NCI-H2081 (cell line): ENCODE measurements at regions not wholly inside any gene's neighbourhood (a gene's known extent, or its start where the extent isn't known, plus 50 kb on each side); places are given as distances from the start of the nearest gene placed in this dataset.
"Not testable (repeated sequence)": the region's sequence is repeated elsewhere in the genome, so short reads cannot be mapped to it uniquely, and the experiment has no call there.

Experiments
- DNase-seq, 2 experiments: peaks; one replicate each; lab custom pipeline; 2025; lab: John Stamatoyannopoulos, UW

GRCh38 chrX:55326985-55327384 is 62.3 kb upstream of the PAGE3 start:
- no peak for DNase-seq

DNA sequence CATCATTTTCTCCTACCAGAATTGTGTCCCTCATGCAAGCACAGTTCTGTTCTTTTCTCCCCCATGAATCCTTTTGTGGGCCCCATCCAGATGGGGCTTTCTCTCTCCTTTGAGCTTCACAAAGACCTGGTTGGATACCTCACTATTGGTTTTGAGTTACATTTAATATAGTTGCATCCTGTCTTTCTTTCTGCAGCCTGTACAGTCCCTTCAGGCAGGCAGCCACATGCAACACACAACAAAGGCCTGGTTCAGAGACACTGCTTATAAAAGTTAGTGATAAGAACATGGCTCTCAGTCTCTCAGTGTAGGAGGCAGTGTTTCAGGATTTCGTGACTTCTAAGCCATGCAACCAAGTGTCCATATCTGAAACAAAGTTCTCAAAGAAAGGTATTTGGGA is 70.6 kb upstream of the PAGE3 start:
- no peak for DNase-seq

GRCh38 chrX:55336176-55336575 is 71.5 kb upstream of the PAGE3 start:
- no peak for DNase-seq

DNA sequence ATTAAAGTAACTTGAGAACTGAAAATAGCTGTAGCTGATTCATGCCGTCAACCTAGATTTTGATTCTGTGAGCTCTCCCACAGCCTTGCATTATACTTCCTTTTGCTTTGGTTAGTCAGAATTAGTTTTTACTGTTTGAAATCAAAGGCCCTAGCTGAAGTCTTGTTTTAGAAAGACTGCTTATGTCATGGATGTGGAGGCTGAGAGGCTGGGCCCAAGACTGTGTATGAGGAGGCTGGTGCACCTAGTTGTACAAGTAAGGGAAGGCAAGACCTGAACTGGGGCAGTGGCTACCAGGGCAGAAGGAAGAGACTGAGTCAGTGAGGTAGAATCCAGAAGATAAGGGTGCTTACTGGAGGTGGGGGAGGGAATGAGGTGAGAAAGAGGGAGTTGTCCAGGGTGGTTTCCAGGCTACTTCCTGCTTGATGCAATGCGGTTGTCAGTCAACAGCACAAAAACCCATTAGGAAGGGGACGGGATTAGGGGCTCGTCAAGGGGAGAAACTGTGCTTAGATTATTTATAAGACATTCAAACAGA is 76.2 kb upstream of the PAGE3 start:
- DNase-seq = no peak

DNA sequence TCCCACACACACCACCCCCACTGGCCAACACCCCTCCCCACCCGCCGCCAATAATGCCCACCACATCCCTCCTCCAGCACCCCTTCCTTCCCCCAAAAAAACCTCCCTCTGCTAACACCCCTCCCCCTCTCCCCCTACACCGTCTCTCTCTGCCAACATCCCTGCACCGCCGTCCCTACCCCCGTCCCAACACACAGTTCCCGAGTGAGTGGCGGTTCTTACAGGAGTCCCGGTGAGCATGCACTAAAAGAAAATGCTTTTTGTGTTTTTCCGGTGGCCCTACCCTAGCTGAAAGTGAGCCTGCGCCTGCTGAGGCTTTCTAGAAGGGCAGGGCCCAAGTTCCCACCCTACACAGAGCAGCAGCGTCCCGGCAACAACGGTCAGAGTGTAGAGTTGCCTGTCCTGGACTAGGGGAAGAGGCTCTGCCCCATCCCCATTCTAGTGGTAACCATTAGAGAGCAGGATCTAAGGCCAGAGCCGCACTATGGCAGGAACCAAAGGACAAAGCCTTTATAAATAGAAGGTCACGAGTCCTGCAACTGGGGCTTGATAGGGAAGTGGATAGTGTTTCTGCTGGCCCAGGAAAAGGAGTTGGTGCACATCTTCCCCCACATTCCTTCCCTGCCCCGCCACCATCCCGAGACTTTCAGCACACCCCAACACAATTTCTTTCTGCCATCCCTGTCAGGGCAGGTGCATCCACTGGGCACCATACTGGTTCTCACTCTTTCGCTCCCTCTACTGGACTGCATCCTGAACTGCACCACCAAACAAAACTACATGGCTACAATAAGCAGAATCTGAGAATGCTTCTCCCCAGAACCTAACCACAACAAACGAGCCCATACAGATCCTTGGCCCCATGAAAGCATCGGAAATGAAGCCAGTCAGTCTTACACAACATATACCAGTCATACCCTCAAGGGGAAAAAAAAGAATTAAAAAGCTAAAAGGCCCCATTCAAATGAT is 78.1 kb upstream of the PAGE3 start:
- DNase-seq = peak; percentile 2 to 16

DNA sequence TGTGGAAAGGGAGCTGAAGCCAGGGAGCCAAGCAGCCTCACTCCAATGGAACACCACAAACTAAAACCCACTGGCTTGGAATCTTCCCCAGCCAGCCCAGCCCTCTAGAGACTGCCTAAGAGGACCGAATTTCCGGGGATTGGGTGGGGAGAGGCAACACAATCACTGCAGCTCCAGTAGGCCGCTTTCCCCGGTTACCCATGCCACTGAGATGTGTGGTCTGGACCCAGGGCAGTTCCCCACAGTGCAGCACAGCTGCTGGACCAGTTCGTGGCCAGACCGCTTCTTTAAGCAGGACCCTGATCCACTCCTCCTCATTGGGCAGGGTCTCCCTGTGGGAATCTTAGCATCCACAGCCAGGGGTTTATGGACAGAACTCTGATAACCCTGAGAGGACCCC is 91.9 kb upstream of the PAGE3 start:
- no peak for DNase-seq

DNA sequence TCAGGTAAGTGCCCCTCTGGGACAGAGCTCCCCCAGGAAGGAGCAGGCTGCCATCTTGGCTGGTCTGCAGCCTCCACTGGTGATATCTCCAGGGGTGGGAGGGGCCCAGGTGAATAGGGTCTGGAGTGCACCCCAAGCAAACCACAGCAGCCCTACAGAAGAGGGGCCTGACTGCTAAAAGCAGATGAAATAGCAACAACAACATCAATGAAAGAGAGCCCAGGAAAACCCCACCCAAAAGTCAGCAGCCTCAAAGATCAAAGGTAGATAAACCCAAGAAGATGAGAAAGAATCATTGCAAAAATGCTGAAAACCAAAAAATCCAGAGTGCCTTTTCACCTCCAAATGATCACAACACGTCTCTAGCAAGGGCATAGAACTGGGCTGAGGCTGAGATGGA is 92.5 kb upstream of the PAGE3 start:
- no peak for DNase-seq

DNA sequence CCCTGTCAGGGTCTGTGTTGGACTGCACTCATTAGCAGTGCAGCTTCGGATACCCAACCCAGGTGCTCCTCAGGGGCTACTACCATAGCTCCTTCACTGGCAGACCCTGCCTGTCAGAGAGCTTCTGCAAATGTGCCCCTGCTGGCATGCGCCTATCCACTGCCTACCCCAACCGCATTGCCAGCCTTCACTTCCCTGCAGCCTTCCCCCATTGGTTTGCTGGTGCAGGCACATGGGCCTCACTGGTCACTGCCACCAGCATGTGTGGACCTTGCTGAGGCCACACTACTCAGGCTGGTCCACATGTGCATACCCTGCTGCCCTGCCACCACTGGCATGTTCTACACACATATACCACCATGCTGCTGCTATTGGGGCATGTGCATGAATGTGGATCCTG is 72.5 kb upstream of the MAGEH1 start:
- DNase-seq = no peak

DNA sequence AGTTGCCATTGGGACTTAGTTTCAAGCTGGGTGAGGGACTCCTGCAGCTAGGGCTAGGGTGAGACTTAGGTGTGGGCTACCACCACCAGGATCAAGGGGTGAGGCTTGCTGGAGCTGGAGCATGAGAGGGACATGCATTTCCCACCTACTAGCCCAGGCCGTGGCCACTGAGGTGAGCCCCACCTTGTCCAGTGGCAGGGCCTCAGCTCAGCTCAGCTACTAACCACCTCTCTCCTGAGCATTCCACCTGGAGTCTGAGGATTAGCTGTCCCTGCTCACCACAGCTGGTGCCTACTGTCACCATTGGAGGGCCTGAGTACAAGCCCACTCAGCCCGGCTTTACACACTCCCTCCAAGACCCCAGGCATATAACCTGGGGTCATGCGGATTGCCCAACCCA is 62.6 kb upstream of the MAGEH1 start:
- no peak for DNase-seq

DNA sequence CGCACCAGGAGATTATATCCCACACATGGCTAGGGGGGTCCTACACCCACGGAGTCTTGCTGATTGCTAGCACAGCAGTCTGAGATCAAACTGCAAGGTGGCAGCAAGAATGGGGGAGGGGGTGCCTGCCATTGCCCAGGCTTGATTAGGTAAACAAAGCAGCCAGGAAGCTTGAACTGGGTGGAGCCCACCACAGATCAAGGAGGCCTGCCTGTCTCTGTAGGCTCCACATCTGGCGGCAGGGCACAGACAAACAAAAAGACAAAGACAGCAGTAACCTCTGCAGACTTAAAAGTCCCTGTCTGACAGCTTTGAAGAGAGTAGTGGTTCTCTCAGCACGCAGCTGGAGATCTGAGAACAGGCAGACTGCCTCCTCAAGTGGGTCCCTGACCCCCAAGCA is 55.1 kb upstream of the MAGEH1 start:
- not testable (repeated sequence) for DNase-seq
